GM19463 (cell line): ENCODE measurements at regions not wholly inside any gene's neighbourhood (a gene's known extent, or its start where the extent isn't known, plus 50 kb on each side); places are given as distances from the start of the nearest gene placed in this dataset.

Source experiments
- ATAC-seq: cut with Tn5 transposase; IDR thresholded peaks from one replicate; pipeline ENCODE4 v1.9.1; 2021; ENCODE audit warnings: mild to moderate bottlenecking, moderate library complexity; ENCODE audit not compliant: unreplicated experiment

GRCh38 chr17:72206376-72206775 lies 85.6 kb downstream of the SOX9 start:
- no peak for ATAC-seq

- ATAC-seq = no peak
These were observed 88.0 kb downstream of the SOX9 start for GRCh38 chr17:72208832-72209231.

GRCh38 chr17:72212041-72212440 lies 91.2 kb downstream of the SOX9 start:
- ATAC-seq = no peak

GRCh38 chr17:72215490-72215889 lies 94.7 kb downstream of the SOX9 start:
- no peak for ATAC-seq

- ATAC-seq = no peak
These were observed 95.1 kb downstream of the SOX9 start for GRCh38 chr17:72215928-72216327.

- ATAC-seq = no peak
These were observed 98.5 kb downstream of the SOX9 start for GRCh38 chr17:72219137-72219823.

- ATAC-seq = no peak
These were observed 99.1 kb downstream of the SOX9 start for GRCh38 chr17:72219824-72220493.

- ATAC-seq = no peak
These were observed 102.0 kb downstream of the SOX9 start for GRCh38 chr17:72222661-72223380.

GRCh38 chr17:72223866-72224291 lies 103.1 kb downstream of the SOX9 start:
- ATAC-seq = no peak

- ATAC-seq = no peak
These were observed 105.5 kb downstream of the SOX9 start for GRCh38 chr17:72226322-72226721.

GRCh38 chr17:72233986-72234385 lies 113.2 kb downstream of the SOX9 start:
- ATAC-seq = no peak

- ATAC-seq = no peak
These were observed 114.2 kb downstream of the SOX9 start for GRCh38 chr17:72234985-72235384.

- no peak for ATAC-seq
These were observed 116.3 kb downstream of the SOX9 start for GRCh38 chr17:72236980-72237633.

GRCh38 chr17:72238157-72238673 lies 117.4 kb downstream of the SOX9 start:
- ATAC-seq = no peak

GRCh38 chr17:72239548-72239947 lies 118.7 kb downstream of the SOX9 start:
- ATAC-seq = no peak

GRCh38 chr17:72240333-72240732 lies 119.5 kb downstream of the SOX9 start:
- ATAC-seq = peak; percentile 72

GRCh38 chr17:72244494-72244893 lies 123.7 kb downstream of the SOX9 start:
- ATAC-seq = no peak

GRCh38 chr17:72244956-72245355 lies 124.1 kb downstream of the SOX9 start:
- ATAC-seq = no peak

GRCh38 chr17:72249441-72249840 lies 128.6 kb downstream of the SOX9 start:
- no peak for ATAC-seq

GRCh38 chr17:72250206-72250605 lies 129.4 kb downstream of the SOX9 start:
- no peak for ATAC-seq

- no peak for ATAC-seq
These were observed 132.8 kb downstream of the SOX9 start for GRCh38 chr17:72253597-72253996.
